HUES48 (cell line): ENCODE measurements at regions not wholly inside any gene's neighbourhood (a gene's known extent, or its start where the extent isn't known, plus 50 kb on each side); places are given as distances from the start of the nearest gene placed in this dataset.

Experiments used
- H3K27ac ChIP-seq: one replicate; pipeline ENCODE4 v1.7.0; 2013; ENCODE audit warnings: low read depth, low read length, inconsistent platforms
- H3K27me3 ChIP-seq: 2 replicates; pipeline ENCODE4 v1.6.1; 2013; ENCODE audit warnings: mild to moderate bottlenecking, low read length; ENCODE audit not compliant: control insufficient read depth, insufficient read depth
- H3K36me3 ChIP-seq: 2 replicates; pipeline ENCODE4 v1.6.1; 2013; ENCODE audit warnings: low read length; ENCODE audit not compliant: control insufficient read depth, insufficient read depth
- H3K4me1 ChIP-seq: 2 replicates; pipeline ENCODE4 v1.6.1; 2013; ENCODE audit warnings: mild to moderate bottlenecking, low read length; ENCODE audit not compliant: control insufficient read depth, insufficient read depth
- H3K4me3 ChIP-seq: 2 replicates; pipeline ENCODE4 v1.5.1; 2013; ENCODE audit warnings: mild to moderate bottlenecking, low read depth, low read length
- H3K9ac ChIP-seq: 2 replicates; pipeline ENCODE4 v1.6.1; 2013; ENCODE audit warnings: mild to moderate bottlenecking, low read depth, low read length, moderate library complexity
- H3K9me3 ChIP-seq: 2 replicates; pipeline ENCODE4 v1.6.1; 2013; ENCODE audit warnings: low read length; ENCODE audit not compliant: control insufficient read depth, insufficient read depth

DNA sequence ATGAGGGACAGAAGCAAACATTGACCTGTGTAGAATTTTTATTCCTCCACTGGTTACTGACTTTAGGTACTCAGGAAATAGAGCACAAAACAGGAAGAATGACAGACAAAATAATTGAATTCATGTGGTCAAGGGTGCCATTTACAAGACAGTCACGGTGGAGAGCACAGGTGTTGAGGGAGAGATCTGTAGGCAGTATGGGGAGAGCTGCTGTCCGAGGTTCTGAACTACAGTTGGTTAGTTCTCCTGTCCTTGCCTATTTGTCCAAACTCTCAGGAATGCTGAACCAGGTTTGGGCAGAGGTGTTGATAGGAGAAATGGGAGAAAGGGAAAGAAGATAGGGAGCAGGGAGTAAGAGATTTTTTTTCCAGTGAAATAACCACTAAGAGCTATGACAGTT, 178.5 kb upstream of the ZBTB20 start:
- Histone ChIP-seq H3K27ac (no peak overlapping the region), H3K9ac (no peak overlapping the region), H3K9me3 (no peaks in the 10 kb centered on the region), H3K36me3 (no peaks in the 10 kb centered on the region), H3K4me3 (no peak overlapping the region), H3K27me3 (no peaks in the 10 kb centered on the region), H3K4me1 (peaks cover 19% of the 10 kb centered on the region)

- no peak overlapping the region for H3K27ac ChIP-seq
- peaks cover 7% of the 10 kb centered on the region; the same call in 1 of the 2 replicates for H3K4me1 ChIP-seq
- H3K27me3 ChIP-seq: no peaks in the 10 kb centered on the region
- no peak overlapping the region for H3K4me3 ChIP-seq
- H3K9ac ChIP-seq: no peak overlapping the region
- H3K36me3 ChIP-seq: no peaks in the 10 kb centered on the region
- H3K9me3 ChIP-seq: no peaks in the 10 kb centered on the region
Observed at GRCh38 chr3:115330430-115330829, 183.3 kb upstream of the ZBTB20 start.

GRCh38 chr3:115332998-115333397, 185.9 kb upstream of the ZBTB20 start:
- no peaks in the 10 kb centered on the region for H3K9me3 ChIP-seq
- no peak overlapping the region for H3K4me3 ChIP-seq
- no peak overlapping the region for H3K27ac ChIP-seq
- no peaks in the 10 kb centered on the region for H3K36me3 ChIP-seq
- peaks cover 4% of the 10 kb centered on the region; the same call in 1 of the 2 replicates for H3K4me1 ChIP-seq
- no peak overlapping the region for H3K9ac ChIP-seq
- no peaks in the 10 kb centered on the region for H3K27me3 ChIP-seq

- Histone ChIP-seq H3K27me3 (no peaks in the 10 kb centered on the region), H3K9ac (no peak overlapping the region), H3K36me3 (no peaks in the 10 kb centered on the region), H3K4me3 (no peak overlapping the region), H3K27ac (no peak overlapping the region), H3K9me3 (no peaks in the 10 kb centered on the region), H3K4me1 (no peaks in the 10 kb centered on the region)
Observed at GRCh38 chr3:115336836-115337235, 189.7 kb upstream of the ZBTB20 start.

DNA sequence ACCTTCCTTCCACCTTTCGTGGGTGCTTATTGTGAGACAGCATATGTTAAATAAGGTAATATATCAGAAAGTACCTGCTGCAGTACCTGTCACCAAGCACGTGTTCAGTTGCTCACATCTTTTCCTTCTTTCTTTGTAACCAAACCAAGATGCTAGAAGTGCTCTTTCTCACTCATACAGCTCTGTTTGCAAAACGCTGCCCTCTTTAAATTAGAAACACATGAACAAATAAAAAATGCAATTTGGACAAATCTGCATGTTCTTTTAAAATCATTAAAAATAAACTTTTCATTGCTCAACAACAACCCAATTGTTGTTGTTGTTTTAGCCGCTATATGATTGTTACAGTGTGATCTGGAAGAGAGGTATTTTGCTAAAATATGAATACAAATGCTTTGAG, 193.5 kb upstream of the ZBTB20 start:
- H3K36me3 ChIP-seq: no peaks in the 10 kb centered on the region
- H3K27ac ChIP-seq: no peak overlapping the region
- no peaks in the 10 kb centered on the region for H3K27me3 ChIP-seq
- no peaks in the 10 kb centered on the region for H3K4me1 ChIP-seq
- H3K9me3 ChIP-seq: no peaks in the 10 kb centered on the region
- H3K9ac ChIP-seq: no peak overlapping the region
- no peak overlapping the region for H3K4me3 ChIP-seq

DNA sequence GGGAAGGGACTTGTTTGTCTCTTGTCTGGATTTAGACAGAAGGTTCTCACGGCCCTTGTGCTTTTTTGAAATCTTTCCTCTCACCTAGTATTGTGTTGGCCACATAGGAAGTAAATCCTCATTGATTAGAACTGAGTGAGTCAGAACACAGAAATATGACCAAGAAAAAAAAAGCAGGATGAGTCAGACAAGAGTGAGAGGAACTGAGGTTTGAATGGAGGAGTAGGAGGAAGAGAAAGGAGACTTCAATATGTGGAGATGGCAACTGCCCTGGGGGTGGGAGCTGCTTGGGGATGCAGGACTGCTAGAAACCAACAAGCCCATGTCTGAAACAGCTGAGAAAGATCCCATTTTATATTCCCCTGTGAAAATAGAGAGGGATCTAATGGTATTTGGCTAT, 194.1 kb upstream of the ZBTB20 start:
- Histone ChIP-seq H3K4me1 (no peaks in the 10 kb centered on the region), H3K36me3 (no peaks in the 10 kb centered on the region), H3K9ac (no peak overlapping the region), H3K27ac (no peak overlapping the region), H3K27me3 (no peaks in the 10 kb centered on the region), H3K4me3 (no peak overlapping the region), H3K9me3 (no peaks in the 10 kb centered on the region)

DNA sequence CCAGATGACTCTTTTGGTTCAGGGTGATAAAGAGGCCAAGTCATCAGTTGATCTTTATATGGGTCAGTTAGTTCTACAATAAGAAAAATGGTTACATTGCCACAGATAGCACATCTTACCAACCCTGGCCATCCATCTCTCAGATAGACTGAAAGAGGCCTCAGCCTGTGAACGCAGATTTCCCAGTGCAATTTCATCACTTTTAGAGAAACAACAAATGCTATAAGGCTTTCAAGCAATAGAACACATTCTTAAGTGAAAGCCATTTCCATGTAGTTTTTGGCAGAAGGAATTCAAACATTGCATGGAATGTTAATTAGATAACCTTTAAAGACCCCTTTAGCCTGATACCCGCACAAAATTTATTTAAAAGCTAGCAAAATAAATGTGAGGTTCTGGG, 200.6 kb upstream of the ZBTB20 start:
- Histone ChIP-seq H3K4me3 (no peak overlapping the region), H3K9me3 (no peaks in the 10 kb centered on the region; the same call in 1 of the 2 replicates), H3K27me3 (no peaks in the 10 kb centered on the region), H3K27ac (peak overlapping the region; percentile 25), H3K36me3 (no peaks in the 10 kb centered on the region), H3K9ac (no peak overlapping the region), H3K4me1 (peaks cover 22% of the 10 kb centered on the region)

DNA sequence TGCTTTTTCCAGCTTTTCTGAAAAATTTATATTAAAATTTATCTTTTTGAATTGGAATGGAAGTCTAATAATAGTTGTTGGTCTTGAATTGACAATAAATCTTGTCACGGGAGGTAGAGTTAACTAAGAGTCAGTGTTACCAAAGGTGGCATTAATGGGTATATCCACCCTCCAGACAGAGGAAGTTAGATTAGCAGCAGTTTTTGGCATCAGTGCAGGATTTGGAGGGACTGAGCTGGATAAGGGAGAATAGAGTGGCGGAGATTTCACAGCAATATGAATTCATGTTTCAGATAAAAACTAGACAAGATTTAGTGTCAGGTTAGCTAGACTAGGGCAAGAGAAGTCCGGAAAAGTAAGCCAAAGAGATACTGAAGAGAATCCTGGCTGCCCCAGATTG, 201.3 kb upstream of the ZBTB20 start:
- Histone ChIP-seq H3K4me3 (no peak overlapping the region), H3K9ac (no peak overlapping the region), H3K27ac (no peak overlapping the region), H3K36me3 (no peaks in the 10 kb centered on the region), H3K27me3 (no peaks in the 10 kb centered on the region), H3K4me1 (peaks cover 22% of the 10 kb centered on the region), H3K9me3 (no peaks in the 10 kb centered on the region; the same call in 1 of the 2 replicates)

- Histone ChIP-seq H3K4me3 (no peak overlapping the region), H3K27me3 (no peaks in the 10 kb centered on the region), H3K27ac (no peak overlapping the region), H3K36me3 (no peaks in the 10 kb centered on the region), H3K9ac (no peak overlapping the region), H3K9me3 (no peaks in the 10 kb centered on the region; the same call in 1 of the 2 replicates), H3K4me1 (peaks cover 22% of the 10 kb centered on the region)
Observed at GRCh38 chr3:115348951-115349745, 202.1 kb upstream of the ZBTB20 start.

DNA sequence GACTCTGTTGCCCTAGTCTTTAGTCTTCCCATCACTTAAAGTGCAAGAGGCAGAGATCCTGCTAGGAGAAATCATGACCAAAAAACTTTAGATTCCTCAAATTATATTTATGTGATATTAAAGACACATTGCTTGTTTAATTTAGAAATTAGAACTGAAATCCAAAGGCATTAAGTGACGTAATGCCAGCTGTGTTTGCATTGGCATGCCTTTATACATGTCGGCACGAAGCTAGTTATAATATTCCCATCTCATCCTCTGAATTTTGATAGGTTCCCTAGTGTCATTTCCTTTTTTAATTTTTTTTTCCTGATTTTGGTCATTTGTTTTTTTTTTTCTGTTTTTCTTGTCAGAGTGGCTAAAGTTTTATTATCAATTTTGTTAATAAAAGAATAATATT, 203.5 kb upstream of the ZBTB20 start:
- H3K27me3 ChIP-seq: no peaks in the 10 kb centered on the region
- no peaks in the 10 kb centered on the region for H3K36me3 ChIP-seq
- H3K9me3 ChIP-seq: no peaks in the 10 kb centered on the region; the same call in 1 of the 2 replicates
- H3K4me3 ChIP-seq: no peak overlapping the region
- H3K27ac ChIP-seq: no peak overlapping the region
- no peak overlapping the region for H3K9ac ChIP-seq
- H3K4me1 ChIP-seq: peaks cover 22% of the 10 kb centered on the region

GRCh38 chr3:115351193-115351592, 204.1 kb upstream of the ZBTB20 start:
- Histone ChIP-seq H3K9me3 (no peaks in the 10 kb centered on the region; the same call in 1 of the 2 replicates), H3K27me3 (no peaks in the 10 kb centered on the region), H3K27ac (no peak overlapping the region), H3K9ac (no peak overlapping the region), H3K36me3 (no peaks in the 10 kb centered on the region), H3K4me3 (no peak overlapping the region), H3K4me1 (peaks cover 22% of the 10 kb centered on the region)
